Astrocyte of the spinal cord (primary cell): ENCODE measurements at regions not wholly inside any gene's neighbourhood (a gene's known extent, or its start where the extent isn't known, plus 50 kb on each side); places are given as distances from the start of the nearest gene placed in this dataset.
"Not testable (repeated sequence)": the region's sequence is repeated elsewhere in the genome, so short reads cannot be mapped to it uniquely, and the experiment has no call there.

Experiments used
- DNase-seq: peaks from one replicate; pipeline ENCODE4 v3.0.0; 2011; ENCODE audit warnings: low read depth, low spot score
- H3K4me3 ChIP-seq: 2 replicates; pipeline ENCODE4 v1.5.1; 2011; ENCODE audit warnings: low read depth, mild to moderate bottlenecking, low read length, moderate library complexity
- in situ Hi-C: cut with HindIII; loops from 2 replicates; pipeline ENCODE4 v1.10.0; 2017; ENCODE audit warnings: low sequenced_read_pairs
- TF ChIP-seq, protein P1 (sequence below): IDR thresholded peaks from 2 replicates; pipeline ENCODE4 v1.5.1; 2012; ENCODE audit warnings: low read depth, mild to moderate bottlenecking, low read length, inconsistent platforms

DNA sequence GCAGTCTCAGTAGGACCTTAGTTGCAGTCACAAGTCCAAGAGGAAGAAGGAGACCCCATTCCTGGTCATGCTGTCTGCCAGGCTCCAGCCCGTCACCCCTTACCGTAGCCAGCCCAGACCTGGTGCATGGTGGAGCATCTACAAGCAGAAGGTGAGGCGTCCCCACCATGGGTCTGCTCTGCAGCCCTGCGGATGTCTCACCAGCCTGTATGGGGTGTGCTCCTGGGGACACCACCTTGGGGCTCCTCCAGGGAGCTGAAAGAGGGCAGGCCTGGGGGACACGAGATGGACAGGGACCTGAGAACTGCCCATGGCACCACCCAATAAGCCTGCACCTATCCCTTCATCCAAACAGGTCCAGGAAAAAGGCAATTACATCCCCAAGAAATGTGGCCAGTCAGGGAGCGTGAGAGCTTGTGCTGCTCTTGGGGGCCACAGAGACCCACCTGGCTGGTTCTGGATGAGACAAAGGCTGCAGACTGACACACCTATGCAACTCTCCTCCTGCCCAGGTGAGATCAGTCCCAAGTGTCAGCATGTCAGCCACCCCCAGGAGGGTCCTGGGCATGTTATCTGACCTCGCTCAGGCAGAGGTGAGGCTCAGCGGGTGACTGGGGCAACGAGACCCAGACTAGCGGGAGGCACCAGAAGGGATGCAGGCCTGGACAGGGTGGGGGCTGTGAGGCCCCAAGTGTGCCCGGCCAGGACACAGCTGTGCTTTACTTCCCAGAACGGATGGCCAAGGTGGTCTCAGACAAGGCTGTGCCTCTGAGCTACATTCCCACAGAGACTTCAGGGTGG is 84.5 kb upstream of the RET start:
- H3K4me3 ChIP-seq = no peak overlapping the region
- TF ChIP-seq, protein P1, sequence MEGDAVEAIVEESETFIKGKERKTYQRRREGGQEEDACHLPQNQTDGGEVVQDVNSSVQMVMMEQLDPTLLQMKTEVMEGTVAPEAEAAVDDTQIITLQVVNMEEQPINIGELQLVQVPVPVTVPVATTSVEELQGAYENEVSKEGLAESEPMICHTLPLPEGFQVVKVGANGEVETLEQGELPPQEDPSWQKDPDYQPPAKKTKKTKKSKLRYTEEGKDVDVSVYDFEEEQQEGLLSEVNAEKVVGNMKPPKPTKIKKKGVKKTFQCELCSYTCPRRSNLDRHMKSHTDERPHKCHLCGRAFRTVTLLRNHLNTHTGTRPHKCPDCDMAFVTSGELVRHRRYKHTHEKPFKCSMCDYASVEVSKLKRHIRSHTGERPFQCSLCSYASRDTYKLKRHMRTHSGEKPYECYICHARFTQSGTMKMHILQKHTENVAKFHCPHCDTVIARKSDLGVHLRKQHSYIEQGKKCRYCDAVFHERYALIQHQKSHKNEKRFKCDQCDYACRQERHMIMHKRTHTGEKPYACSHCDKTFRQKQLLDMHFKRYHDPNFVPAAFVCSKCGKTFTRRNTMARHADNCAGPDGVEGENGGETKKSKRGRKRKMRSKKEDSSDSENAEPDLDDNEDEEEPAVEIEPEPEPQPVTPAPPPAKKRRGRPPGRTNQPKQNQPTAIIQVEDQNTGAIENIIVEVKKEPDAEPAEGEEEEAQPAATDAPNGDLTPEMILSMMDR = no peak
- no peak for DNase-seq
- in situ Hi-C loops = no loop called here

DNA sequence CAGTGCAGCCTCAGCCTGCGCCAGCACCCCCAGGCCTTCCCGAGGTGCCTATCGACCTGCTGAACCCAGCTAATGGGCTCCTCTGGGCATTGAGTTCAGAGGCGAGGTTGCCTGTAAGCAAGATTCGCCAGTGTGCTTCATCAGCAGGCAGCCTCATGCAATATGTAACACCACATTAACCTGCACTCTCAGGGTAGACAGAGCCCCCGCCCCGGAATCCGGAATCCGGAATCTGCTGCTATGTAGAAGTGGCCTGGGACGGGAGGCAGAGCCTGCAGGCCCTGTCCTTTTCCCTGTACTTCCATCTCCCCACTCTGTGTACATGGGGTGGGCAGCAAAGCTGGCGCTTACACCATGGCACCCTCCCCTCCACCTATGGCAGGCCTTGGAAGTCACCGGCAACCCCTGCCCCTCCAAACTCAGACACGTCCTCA is 83.9 kb upstream of the RET start:
- no peak for DNase-seq
- H3K4me3 ChIP-seq = no peak overlapping the region
- in situ Hi-C loops = no loop called here
- TF ChIP-seq, protein P1 = no peak

GRCh38 chr10:42994909-42995308 is 82.0 kb upstream of the RET start:
- DNase-seq, H3K4me3 ChIP-seq, in situ Hi-C loops: not testable (repeated sequence)

DNA sequence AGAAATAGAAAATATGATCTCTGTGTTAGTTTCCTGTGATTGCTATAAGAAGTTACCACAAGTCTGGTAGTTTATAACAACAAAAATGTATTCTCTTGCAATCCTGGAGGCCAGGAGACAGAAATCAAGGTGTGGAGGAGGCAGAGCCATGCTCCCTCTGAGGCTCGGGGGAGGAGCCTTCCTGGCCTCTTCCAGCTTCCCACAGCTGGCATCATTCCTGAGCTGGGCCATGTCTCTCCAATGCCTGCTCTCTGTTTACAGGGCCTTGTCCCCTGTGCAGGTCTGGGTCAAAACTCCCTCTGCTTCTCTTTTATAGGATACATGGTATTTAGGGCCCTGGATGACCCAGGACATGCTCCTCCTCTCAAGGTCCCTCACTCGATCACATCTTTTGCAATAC is 81.3 kb upstream of the RET start:
- in situ Hi-C loops = no loop called here
- no peak overlapping the region for H3K4me3 ChIP-seq
- TF ChIP-seq, protein P1 = no peak
- no peak for DNase-seq

DNA sequence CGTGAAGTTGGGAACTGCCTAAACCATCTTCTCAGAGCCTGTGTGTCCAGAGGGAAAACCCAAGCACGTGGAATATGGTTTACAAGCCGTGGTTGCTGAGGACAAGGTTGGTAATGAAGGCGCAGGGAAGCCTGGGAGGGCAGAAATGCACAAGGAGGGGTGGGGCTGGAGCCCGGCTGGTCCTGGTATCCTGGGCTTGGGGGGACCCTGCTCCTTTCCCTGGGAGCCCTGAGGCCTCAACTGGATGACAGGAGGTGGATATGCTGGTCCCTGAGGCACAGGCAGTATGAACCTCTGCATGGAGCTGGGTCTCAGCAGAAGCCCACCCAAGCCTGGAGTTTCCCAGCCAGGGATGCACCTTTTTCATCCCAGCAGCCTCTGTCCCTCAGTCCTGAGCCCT is 80.3 kb upstream of the RET start:
- no peak for DNase-seq
- in situ Hi-C loops = no loop called here
- H3K4me3 ChIP-seq = no peak overlapping the region
- TF ChIP-seq, protein P1 = no peak

DNA sequence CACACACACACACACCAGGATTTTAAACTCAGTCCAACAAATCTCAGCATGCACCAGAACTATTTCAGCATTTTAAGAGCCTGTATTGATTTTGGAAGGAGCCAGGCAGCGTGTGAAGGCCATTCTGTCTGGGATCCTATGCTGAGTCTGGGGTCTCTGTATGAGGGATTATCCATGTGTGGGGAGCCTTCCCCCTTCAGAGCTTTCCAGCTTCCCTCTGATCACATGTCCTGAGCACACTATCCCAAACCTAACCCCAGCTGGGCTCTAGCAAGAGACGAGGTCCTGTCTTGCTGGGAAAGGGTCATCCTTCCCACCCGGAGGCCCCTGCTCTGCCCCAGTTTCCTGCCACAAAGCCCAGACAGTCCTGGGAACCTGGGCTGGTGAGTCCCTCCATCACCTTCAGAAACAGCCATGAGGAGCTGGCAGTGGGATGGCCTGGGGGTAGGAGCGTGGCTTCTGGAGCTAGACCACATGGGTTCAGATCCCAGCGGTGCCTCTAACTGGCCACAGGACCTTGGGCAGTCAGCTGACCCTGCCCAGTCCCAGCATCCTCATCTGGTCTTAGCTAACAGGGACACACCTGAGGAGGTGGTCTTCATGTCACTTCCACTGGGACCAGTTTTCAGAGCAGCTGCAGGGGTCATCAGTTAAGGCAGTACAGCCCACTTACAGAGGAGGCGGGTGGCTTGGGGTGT is 79.6 kb upstream of the RET start:
- H3K4me3 ChIP-seq = no peak overlapping the region
- in situ Hi-C loops = no loop called here
- no peak for DNase-seq
- TF ChIP-seq, protein P1 = no peak

DNA sequence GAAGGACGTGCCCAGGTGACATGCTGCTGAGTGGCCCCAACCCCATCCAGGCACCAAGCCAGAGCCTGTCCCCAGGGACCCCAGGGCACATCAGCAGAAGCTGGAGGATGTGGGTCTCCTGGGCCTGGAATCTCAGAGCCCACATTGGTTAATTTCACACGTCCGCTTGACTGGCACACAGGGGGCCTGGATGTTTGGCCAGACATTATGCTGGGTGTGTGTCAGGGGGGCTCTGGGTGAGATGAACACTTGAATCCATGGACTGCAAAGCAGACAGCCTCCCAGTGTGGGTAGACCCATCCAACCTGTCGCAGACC is 79.1 kb upstream of the RET start:
- in situ Hi-C loops = no loop called here
- TF ChIP-seq, protein P1 = no peak
- no peak overlapping the region for H3K4me3 ChIP-seq
- DNase-seq = no peak
